ENCODE measurements at regions not wholly inside any gene's neighbourhood (a gene's known extent, or its start where the extent isn't known, plus 50 kb on each side); places are given as distances from the start of the nearest gene placed in this dataset.
"Not testable (repeated sequence)": the region's sequence is repeated elsewhere in the genome, so short reads cannot be mapped to it uniquely, and the experiment has no call there.

GRCh38 chr14:83172363-83172762, 1638.7 kb upstream of the SEL1L start:
- DNase-seq: no peak
- no peak overlapping the region for H3K4me3 Mint-ChIP-seq (ENCODE audit: unreplicated experiment)
- Histone ChIP-seq H3K4me1 (peaks cover 4% of the 10 kb centered on the region), H3K27me3 (replicated peaks; ENCODE audit: control insufficient read depth, insufficient read depth, low read length) (no peaks in the 10 kb centered on the region), H3K9me3 (no peaks in the 10 kb centered on the region), H3K4me3 (ENCODE audit: low read depth, low read length) (no peak overlapping the region), H3K36me3 (ENCODE audit: control insufficient read depth, insufficient read depth, low read length) (no peaks in the 10 kb centered on the region)
- H3K27ac Mint-ChIP-seq (ENCODE audit: unreplicated experiment): no peak overlapping the region
- CTCF ChIA-PET: no interaction called here
- H3K36me3 Mint-ChIP-seq (ENCODE audit: insufficient read depth, unreplicated experiment): no peaks in the 10 kb centered on the region
- no peaks in the 10 kb centered on the region for H3K27me3 Mint-ChIP-seq (ENCODE audit: insufficient read depth, unreplicated experiment)
- no peaks in the 10 kb centered on the region for H3K4me1 Mint-ChIP-seq (ENCODE audit: low read depth, unreplicated experiment)
- POLR2A ChIA-PET: no interaction called here
- TF ChIP-seq CTCF (IDR thresholded peaks at IDR 0.05; ENCODE audit: insufficient read depth in 1 of 2, low read depth in 1 of 2, low read length in 1 of 2, severe bottlenecking in 1 of 2, unreplicated experiment in 1 of 2): no peak
- no peaks in the 10 kb centered on the region for H3K9me3 Mint-ChIP-seq (ENCODE audit: unreplicated experiment)
- intact Hi-C loops (cut with micrococcal nuclease; ENCODE audit: unreplicated experiment): no loop called here
- BruUV-seq (replicated peaks): no TSS peak

GRCh38 chr14:83173687-83174086, 1640.0 kb upstream of the SEL1L start:
- H3K36me3 ChIP-seq (ENCODE audit: control insufficient read depth, insufficient read depth, low read length): no peaks in the 10 kb centered on the region
- no peaks in the 10 kb centered on the region for H3K27me3 ChIP-seq (replicated peaks; ENCODE audit: control insufficient read depth, insufficient read depth, low read length)
- intact Hi-C loops (cut with micrococcal nuclease; ENCODE audit: unreplicated experiment): no loop called here
- DNase-seq: no peak
- no peak overlapping the region for H3K4me3 ChIP-seq (ENCODE audit: low read depth, low read length)
- H3K4me1 ChIP-seq: peaks cover 4% of the 10 kb centered on the region
- no peaks in the 10 kb centered on the region for H3K36me3 Mint-ChIP-seq (ENCODE audit: insufficient read depth, unreplicated experiment)
- no TSS peak for BruUV-seq (replicated peaks)
- no peak overlapping the region for H3K27ac Mint-ChIP-seq (ENCODE audit: unreplicated experiment)
- no peaks in the 10 kb centered on the region for H3K27me3 Mint-ChIP-seq (ENCODE audit: insufficient read depth, unreplicated experiment)
- ChIA-PET POLR2A (no interaction called here), CTCF (no interaction called here)
- H3K9me3 Mint-ChIP-seq (ENCODE audit: unreplicated experiment): no peaks in the 10 kb centered on the region
- TF ChIP-seq CTCF (IDR thresholded peaks at IDR 0.05; ENCODE audit: insufficient read depth in 1 of 2, low read depth in 1 of 2, low read length in 1 of 2, severe bottlenecking in 1 of 2, unreplicated experiment in 1 of 2): no peak
- no peak overlapping the region for H3K4me3 Mint-ChIP-seq (ENCODE audit: unreplicated experiment)
- H3K4me1 Mint-ChIP-seq (ENCODE audit: low read depth, unreplicated experiment): no peaks in the 10 kb centered on the region
- H3K9me3 ChIP-seq: no peaks in the 10 kb centered on the region

GRCh38 chr14:83184531-83184930, 1650.9 kb upstream of the SEL1L start:
- no peaks in the 10 kb centered on the region for H3K27me3 Mint-ChIP-seq (ENCODE audit: insufficient read depth, unreplicated experiment)
- no TSS peak for BruUV-seq (replicated peaks)
- no peak for TF ChIP-seq CTCF (IDR thresholded peaks at IDR 0.05; ENCODE audit: insufficient read depth in 1 of 2, low read depth in 1 of 2, low read length in 1 of 2, severe bottlenecking in 1 of 2, unreplicated experiment in 1 of 2)
- POLR2A ChIA-PET: no interaction called here
- Histone ChIP-seq H3K4me1 (no peaks in the 10 kb centered on the region), H3K36me3 (ENCODE audit: control insufficient read depth, insufficient read depth, low read length) (no peaks in the 10 kb centered on the region), H3K27me3 (replicated peaks; ENCODE audit: control insufficient read depth, insufficient read depth, low read length) (no peaks in the 10 kb centered on the region), H3K9me3 (no peaks in the 10 kb centered on the region), H3K4me3 (ENCODE audit: low read depth, low read length) (no peak overlapping the region)
- no peak overlapping the region for H3K4me3 Mint-ChIP-seq (ENCODE audit: unreplicated experiment)
- H3K9me3 Mint-ChIP-seq (ENCODE audit: unreplicated experiment): no peaks in the 10 kb centered on the region
- no peak overlapping the region for H3K27ac Mint-ChIP-seq (ENCODE audit: unreplicated experiment)
- DNase-seq: no peak
- H3K4me1 Mint-ChIP-seq (ENCODE audit: low read depth, unreplicated experiment): no peaks in the 10 kb centered on the region
- intact Hi-C loops (cut with micrococcal nuclease; ENCODE audit: unreplicated experiment): no loop called here
- CTCF ChIA-PET: no interaction called here
- H3K36me3 Mint-ChIP-seq (ENCODE audit: insufficient read depth, unreplicated experiment): no peaks in the 10 kb centered on the region

GRCh38 chr14:83188311-83188710, 1654.7 kb upstream of the SEL1L start:
- H3K4me1 Mint-ChIP-seq (ENCODE audit: low read depth, unreplicated experiment); DNase-seq; POLR2A ChIA-PET; CTCF ChIA-PET; H3K9me3 Mint-ChIP-seq (ENCODE audit: unreplicated experiment); H3K9me3 ChIP-seq; H3K4me1 ChIP-seq; H3K27me3 Mint-ChIP-seq (ENCODE audit: insufficient read depth, unreplicated experiment); H3K4me3 ChIP-seq (ENCODE audit: low read depth, low read length); intact Hi-C loops (cut with micrococcal nuclease; ENCODE audit: unreplicated experiment); H3K27me3 ChIP-seq (replicated peaks; ENCODE audit: control insufficient read depth, insufficient read depth, low read length); H3K4me3 Mint-ChIP-seq (ENCODE audit: unreplicated experiment); H3K36me3 Mint-ChIP-seq (ENCODE audit: insufficient read depth, unreplicated experiment); H3K27ac Mint-ChIP-seq (ENCODE audit: unreplicated experiment); H3K36me3 ChIP-seq (ENCODE audit: control insufficient read depth, insufficient read depth, low read length); BruUV-seq (replicated peaks): not testable (repeated sequence)

Data from Caco-2 (cell line).